ENCODE measurements at regions not wholly inside any gene's neighbourhood (a gene's known extent, or its start where the extent isn't known, plus 50 kb on each side); places are given as distances from the start of the nearest gene placed in this dataset.

DNA sequence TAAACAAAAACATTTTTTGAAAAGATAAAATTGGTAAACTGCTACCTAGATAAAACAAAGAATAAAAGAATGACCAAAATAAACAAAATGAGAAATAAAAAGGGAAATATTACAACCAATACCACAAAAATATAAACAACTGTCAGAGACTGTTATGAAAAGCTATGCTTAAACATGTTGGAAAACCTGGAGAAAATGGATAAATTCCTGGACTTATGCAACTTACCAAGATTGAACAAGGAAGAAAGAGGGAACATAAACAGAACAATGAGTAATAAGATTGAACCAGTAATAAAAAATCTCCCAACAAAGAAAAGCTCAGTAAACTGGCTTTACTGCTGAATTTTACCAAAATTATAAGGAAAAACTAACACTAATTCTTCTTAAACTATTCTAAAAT is 518.7 kb downstream of the GRXCR1 start:
- Histone ChIP-seq H3K79me2 (ENCODE audit: control insufficient read depth, insufficient read depth, low read length) (no peaks in the 10 kb centered on the region), H3K4me2 (ENCODE audit: insufficient read depth, low read length) (no peak overlapping the region), H3K4me1 (ENCODE audit: control insufficient read depth, extremely low read depth, insufficient read depth, low read length) (no peaks in the 10 kb centered on the region), H3K4me3 (replicated peaks in 1 of 3; ENCODE audit: insufficient read depth in 1 of 3, low read depth in 1 of 3, low read length in 3 of 3) (no peak overlapping the region), H3K27ac (ENCODE audit: insufficient read depth, low read depth, low read length) (no peak overlapping the region), H3K9me3 (replicated peaks; ENCODE audit: control insufficient read depth, insufficient read depth, low read length) (no peaks in the 10 kb centered on the region), H4K20me1 (replicated peaks; ENCODE audit: control insufficient read depth, extremely low read depth, insufficient read depth, low read length) (no peaks in the 10 kb centered on the region), H3K9me1 (replicated peaks; ENCODE audit: control insufficient read depth, extremely low read depth, insufficient read depth, low read length) (no peaks in the 10 kb centered on the region), H3K27me3 (ENCODE audit: control insufficient read depth in 2 of 2, insufficient read depth in 2 of 2, low read length in 2 of 2) (no peaks in the 10 kb centered on the region), H3K36me3 (ENCODE audit: control insufficient read depth in 2 of 2, extremely low read depth in 1 of 2, insufficient read depth in 2 of 2, low read length in 2 of 2) (no peaks in the 10 kb centered on the region), H3K9ac (replicated peaks; ENCODE audit: extremely low read depth, insufficient read depth, low read length) (no peak overlapping the region), H2AFZ (ENCODE audit: low read depth, low read length) (no peak overlapping the region)
- no TSS peak for BruUV-seq (replicated peaks)
- DNase-seq (ENCODE audit: low read depth, low spot score) (no peak), FAIRE-seq (no peak)
- TF ChIP-seq JUN (IDR thresholded peaks at IDR 0.05; ENCODE audit: borderline replicate concordance, insufficient read depth, insufficient read length, low read depth) (no peak), POLR2AphosphoS5 (IDR thresholded peaks at IDR 0.05; ENCODE audit: insufficient read depth, low read depth, low read length) (no peak), FOS (IDR thresholded peaks at IDR 0.05; ENCODE audit: borderline replicate concordance, insufficient read depth, low read length) (no peak), POLR2A (IDR thresholded peaks at IDR 0.05; ENCODE audit: low read depth, low read length) (no peak), EZH2 (IDR thresholded peaks at IDR 0.05; ENCODE audit: borderline replicate concordance, low read depth, low read length, severe bottlenecking) (no peak), GATA2 (IDR thresholded peaks at IDR 0.05; ENCODE audit: insufficient read depth, insufficient read length, low read depth, low read length) (no peak), MYC (IDR thresholded peaks at IDR 0.05; ENCODE audit: low read depth, low read length) (no peak), CTCF (IDR thresholded peaks at IDR 0.05; ENCODE audit: extremely low read depth in 1 of 2, insufficient read depth in 1 of 2, low read depth in 1 of 2, low read length in 2 of 2) (no peak)
- TF ChIP-seq, protein P1, sequence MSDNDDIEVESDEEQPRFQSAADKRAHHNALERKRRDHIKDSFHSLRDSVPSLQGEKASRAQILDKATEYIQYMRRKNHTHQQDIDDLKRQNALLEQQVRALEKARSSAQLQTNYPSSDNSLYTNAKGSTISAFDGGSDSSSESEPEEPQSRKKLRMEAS (IDR thresholded peaks at IDR 0.05; ENCODE audit: insufficient read depth, insufficient read length), result no peak
- dilution Hi-C loops (cut with MboI; ENCODE audit: extremely low pct_ligation_motif_present, low sequenced_read_pairs), result no loop called here
- CTCF ChIA-PET, result no interaction called here
- POLR2A ChIA-PET, result no interaction called here
- intact Hi-C loops (cut with micrococcal nuclease), result no loop called here
